ENCODE measurements at regions not wholly inside any gene's neighbourhood (a gene's known extent, or its start where the extent isn't known, plus 50 kb on each side); places are given as distances from the start of the nearest gene placed in this dataset.

- no peak overlapping the region for H3K27ac ChIP-seq (ENCODE audit: low read depth in 2 of 2, low read length in 1 of 2)
- H3K4me3 ChIP-seq (ENCODE audit: low read depth in 1 of 2, low read length in 2 of 2), result no peak overlapping the region
- no peaks in the 10 kb centered on the region for H3K27me3 ChIP-seq (ENCODE audit: control insufficient read depth in 1 of 2, insufficient read depth in 2 of 2, low read length in 2 of 2)
- no peaks in the 10 kb centered on the region for H3K4me1 ChIP-seq (ENCODE audit: control insufficient read depth in 2 of 2, insufficient read depth in 2 of 2, low read length in 1 of 2)
- no peaks in the 10 kb centered on the region for H3K36me3 ChIP-seq (ENCODE audit: control insufficient read depth in 2 of 2, insufficient read depth in 2 of 2, low read length in 1 of 2)
- H3K9me3 ChIP-seq (ENCODE audit: control insufficient read depth in 2 of 2, insufficient read depth in 1 of 2, low read depth in 1 of 2, low read length in 1 of 2), result no peaks in the 10 kb centered on the region
- WGBS, 2 donors, result 88 to 94% methylated on average over 1 of the region's 1 CpG
Measured at GRCh38 chr5:174347183-174347582, 301.7 kb downstream of the NSG2 start.

- no peak overlapping the region for H3K27ac ChIP-seq (ENCODE audit: low read depth in 2 of 2, low read length in 1 of 2)
- WGBS, 2 donors, result 35 to 41% methylated on average over 8 of the region's 8 CpGs
- H3K9me3 ChIP-seq (ENCODE audit: control insufficient read depth in 2 of 2, insufficient read depth in 1 of 2, low read depth in 1 of 2, low read length in 1 of 2), result no peaks in the 10 kb centered on the region
- H3K27me3 ChIP-seq (ENCODE audit: control insufficient read depth in 1 of 2, insufficient read depth in 2 of 2, low read length in 2 of 2), result no peaks in the 10 kb centered on the region
- no peaks in the 10 kb centered on the region for H3K4me1 ChIP-seq (ENCODE audit: control insufficient read depth in 2 of 2, insufficient read depth in 2 of 2, low read length in 1 of 2)
- H3K4me3 ChIP-seq (ENCODE audit: low read depth in 1 of 2, low read length in 2 of 2), result no peak overlapping the region
- no peaks in the 10 kb centered on the region for H3K36me3 ChIP-seq (ENCODE audit: control insufficient read depth in 2 of 2, insufficient read depth in 2 of 2, low read length in 1 of 2)
Measured at GRCh38 chr5:174348311-174348981, 302.9 kb downstream of the NSG2 start.

- Histone ChIP-seq H3K9me3 (ENCODE audit: control insufficient read depth in 2 of 2, insufficient read depth in 1 of 2, low read depth in 1 of 2, low read length in 1 of 2) (no peaks in the 10 kb centered on the region), H3K27me3 (ENCODE audit: control insufficient read depth in 1 of 2, insufficient read depth in 2 of 2, low read length in 2 of 2) (no peaks in the 10 kb centered on the region), H3K4me1 (ENCODE audit: control insufficient read depth in 2 of 2, insufficient read depth in 2 of 2, low read length in 1 of 2) (no peaks in the 10 kb centered on the region), H3K36me3 (ENCODE audit: control insufficient read depth in 2 of 2, insufficient read depth in 2 of 2, low read length in 1 of 2) (no peaks in the 10 kb centered on the region), H3K27ac (ENCODE audit: low read depth in 2 of 2, low read length in 1 of 2) (no peak overlapping the region), H3K4me3 (ENCODE audit: low read depth in 1 of 2, low read length in 2 of 2) (no peak overlapping the region)
- 72 to 76% methylated on average over 4 of the region's 4 CpGs for WGBS, 2 donors
Measured at GRCh38 chr5:174352681-174353080, 307.2 kb downstream of the NSG2 start.

DNA sequence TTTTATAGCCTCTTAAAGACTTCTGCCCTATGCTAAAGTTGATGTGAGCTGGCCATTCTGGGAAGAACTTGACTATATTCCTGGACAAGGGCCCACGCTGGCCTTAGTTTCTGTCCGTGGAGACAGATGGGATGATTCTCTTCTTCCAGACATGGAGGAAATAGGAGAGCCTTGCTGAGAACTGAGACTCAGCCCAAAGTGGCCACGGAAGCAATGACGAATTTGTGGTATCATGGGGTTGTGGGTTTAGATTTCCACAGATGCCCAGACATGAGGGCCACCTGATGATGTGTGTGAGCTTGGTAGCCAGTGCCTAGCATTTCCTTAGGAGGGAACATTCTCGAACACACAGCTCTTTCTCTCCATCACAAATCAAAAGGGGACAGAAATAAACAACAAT, 309.1 kb downstream of the NSG2 start:
- no peaks in the 10 kb centered on the region for H3K36me3 ChIP-seq (ENCODE audit: control insufficient read depth in 2 of 2, insufficient read depth in 2 of 2, low read length in 1 of 2)
- no peaks in the 10 kb centered on the region for H3K4me1 ChIP-seq (ENCODE audit: control insufficient read depth in 2 of 2, insufficient read depth in 2 of 2, low read length in 1 of 2)
- H3K27me3 ChIP-seq (ENCODE audit: control insufficient read depth in 1 of 2, insufficient read depth in 2 of 2, low read length in 2 of 2), result no peaks in the 10 kb centered on the region
- WGBS, 2 donors, result 69 to 84% methylated on average over 5 of the region's 5 CpGs
- no peak overlapping the region for H3K27ac ChIP-seq (ENCODE audit: low read depth in 2 of 2, low read length in 1 of 2)
- H3K4me3 ChIP-seq (ENCODE audit: low read depth in 1 of 2, low read length in 2 of 2), result no peak overlapping the region
- H3K9me3 ChIP-seq (ENCODE audit: control insufficient read depth in 2 of 2, insufficient read depth in 1 of 2, low read depth in 1 of 2, low read length in 1 of 2), result no peaks in the 10 kb centered on the region

- H3K4me1 ChIP-seq (ENCODE audit: control insufficient read depth in 2 of 2, insufficient read depth in 2 of 2, low read length in 1 of 2), result no peaks in the 10 kb centered on the region
- no peaks in the 10 kb centered on the region for H3K36me3 ChIP-seq (ENCODE audit: control insufficient read depth in 2 of 2, insufficient read depth in 2 of 2, low read length in 1 of 2)
- H3K9me3 ChIP-seq (ENCODE audit: control insufficient read depth in 2 of 2, insufficient read depth in 1 of 2, low read depth in 1 of 2, low read length in 1 of 2), result no peaks in the 10 kb centered on the region
- WGBS, 2 donors, result 61 to 63% methylated on average over 2 of the region's 2 CpGs
- H3K4me3 ChIP-seq (ENCODE audit: low read depth in 1 of 2, low read length in 2 of 2), result no peak overlapping the region
- no peaks in the 10 kb centered on the region for H3K27me3 ChIP-seq (ENCODE audit: control insufficient read depth in 1 of 2, insufficient read depth in 2 of 2, low read length in 2 of 2)
- H3K27ac ChIP-seq (ENCODE audit: low read depth in 2 of 2, low read length in 1 of 2), result no peak overlapping the region
Measured at GRCh38 chr5:174355208-174355612, 309.7 kb downstream of the NSG2 start.

- Histone ChIP-seq H3K27me3 (ENCODE audit: control insufficient read depth in 1 of 2, insufficient read depth in 2 of 2, low read length in 2 of 2) (no peaks in the 10 kb centered on the region), H3K4me1 (ENCODE audit: control insufficient read depth in 2 of 2, insufficient read depth in 2 of 2, low read length in 1 of 2) (no peaks in the 10 kb centered on the region)
- 93 to 95% methylated on average over 2 of the region's 2 CpGs for WGBS, 2 donors
Measured at GRCh38 chr5:174355995-174356394, 310.5 kb downstream of the NSG2 start.

DNA sequence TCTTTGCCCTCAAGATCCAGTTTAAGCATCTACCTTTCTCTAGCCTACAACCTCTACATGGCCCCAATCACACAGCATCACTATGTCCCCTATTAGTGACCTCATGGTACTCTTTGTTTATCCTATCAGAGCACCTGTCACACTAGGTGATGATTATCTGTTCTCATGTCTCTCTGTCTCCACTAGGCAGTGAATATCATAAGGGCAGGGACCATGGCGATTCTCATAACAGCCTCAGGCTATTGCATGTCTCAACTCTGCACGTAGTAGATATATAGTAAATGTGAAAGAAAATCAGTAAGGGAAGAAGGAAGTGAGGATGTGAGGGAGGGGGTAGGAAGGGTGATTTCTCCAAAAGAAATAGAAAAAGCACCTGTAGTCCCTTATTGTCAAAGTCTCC, 311.0 kb downstream of the NSG2 start:
- H3K27ac ChIP-seq (ENCODE audit: low read depth in 2 of 2, low read length in 1 of 2), result no peak overlapping the region
- 58 to 62% methylated on average over 2 of the region's 2 CpGs for WGBS, 2 donors
- no peak overlapping the region for H3K4me3 ChIP-seq (ENCODE audit: low read depth in 1 of 2, low read length in 2 of 2)
- no peaks in the 10 kb centered on the region for H3K4me1 ChIP-seq (ENCODE audit: control insufficient read depth in 2 of 2, insufficient read depth in 2 of 2, low read length in 1 of 2)
- H3K27me3 ChIP-seq (ENCODE audit: control insufficient read depth in 1 of 2, insufficient read depth in 2 of 2, low read length in 2 of 2), result no peaks in the 10 kb centered on the region
- H3K9me3 ChIP-seq (ENCODE audit: control insufficient read depth in 2 of 2, insufficient read depth in 1 of 2, low read depth in 1 of 2, low read length in 1 of 2), result no peaks in the 10 kb centered on the region
- H3K36me3 ChIP-seq (ENCODE audit: control insufficient read depth in 2 of 2, insufficient read depth in 2 of 2, low read length in 1 of 2), result no peaks in the 10 kb centered on the region

More at GRCh38 chr5:174355995-174356394, 310.5 kb downstream of the NSG2 start:
- Histone ChIP-seq H3K36me3 (ENCODE audit: control insufficient read depth in 2 of 2, insufficient read depth in 2 of 2, low read length in 1 of 2) (no peaks in the 10 kb centered on the region), H3K9me3 (ENCODE audit: control insufficient read depth in 2 of 2, insufficient read depth in 1 of 2, low read depth in 1 of 2, low read length in 1 of 2) (no peaks in the 10 kb centered on the region), H3K4me3 (ENCODE audit: low read depth in 1 of 2, low read length in 2 of 2) (no peak overlapping the region), H3K27ac (ENCODE audit: low read depth in 2 of 2, low read length in 1 of 2) (no peak overlapping the region)

DNA sequence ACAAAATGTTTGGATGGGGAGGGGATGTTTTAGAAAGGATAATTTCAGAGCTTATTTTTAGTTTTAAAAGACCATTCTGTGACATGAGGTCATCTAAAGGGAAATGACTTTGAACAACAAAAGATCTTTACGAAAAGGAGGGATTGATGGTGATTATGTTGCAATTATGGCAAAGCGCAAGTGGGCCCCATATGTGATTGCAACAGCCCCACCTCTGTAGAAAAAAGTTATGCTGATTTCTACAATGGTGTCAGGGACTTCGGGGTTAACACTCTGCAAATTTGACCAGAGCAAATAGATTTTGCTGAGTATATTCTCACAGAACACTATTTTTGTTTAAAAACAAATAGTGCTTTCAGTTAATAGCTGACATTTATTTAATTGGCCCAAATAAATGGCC, 312.8 kb downstream of the NSG2 start:
- Histone ChIP-seq H3K4me1 (ENCODE audit: control insufficient read depth in 2 of 2, insufficient read depth in 2 of 2, low read length in 1 of 2) (no peaks in the 10 kb centered on the region), H3K4me3 (ENCODE audit: low read depth in 1 of 2, low read length in 2 of 2) (no peak overlapping the region), H3K36me3 (ENCODE audit: control insufficient read depth in 2 of 2, insufficient read depth in 2 of 2, low read length in 1 of 2) (no peaks in the 10 kb centered on the region), H3K27ac (ENCODE audit: low read depth in 2 of 2, low read length in 1 of 2) (no peak overlapping the region), H3K9me3 (ENCODE audit: control insufficient read depth in 2 of 2, insufficient read depth in 1 of 2, low read depth in 1 of 2, low read length in 1 of 2) (no peaks in the 10 kb centered on the region), H3K27me3 (ENCODE audit: control insufficient read depth in 1 of 2, insufficient read depth in 2 of 2, low read length in 2 of 2) (no peaks in the 10 kb centered on the region)
- WGBS, 2 donors, result 69 to 74% methylated on average over 3 of the region's 3 CpGs

GRCh38 chr5:174359071-174359470, 313.6 kb downstream of the NSG2 start:
- H3K4me3 ChIP-seq (ENCODE audit: low read depth in 1 of 2, low read length in 2 of 2), result no peak overlapping the region
- H3K36me3 ChIP-seq (ENCODE audit: control insufficient read depth in 2 of 2, insufficient read depth in 2 of 2, low read length in 1 of 2), result no peaks in the 10 kb centered on the region
- 62 to 63% methylated on average over 4 of the region's 4 CpGs for WGBS, 2 donors
- no peaks in the 10 kb centered on the region for H3K4me1 ChIP-seq (ENCODE audit: control insufficient read depth in 2 of 2, insufficient read depth in 2 of 2, low read length in 1 of 2)
- H3K27ac ChIP-seq (ENCODE audit: low read depth in 2 of 2, low read length in 1 of 2), result no peak overlapping the region
- H3K9me3 ChIP-seq (ENCODE audit: control insufficient read depth in 2 of 2, insufficient read depth in 1 of 2, low read depth in 1 of 2, low read length in 1 of 2), result no peaks in the 10 kb centered on the region
- no peaks in the 10 kb centered on the region for H3K27me3 ChIP-seq (ENCODE audit: control insufficient read depth in 1 of 2, insufficient read depth in 2 of 2, low read length in 2 of 2)

GRCh38 chr5:174362514-174362913, 317.0 kb downstream of the NSG2 start:
- Histone ChIP-seq H3K9me3 (ENCODE audit: control insufficient read depth in 2 of 2, insufficient read depth in 1 of 2, low read depth in 1 of 2, low read length in 1 of 2) (no peaks in the 10 kb centered on the region), H3K27me3 (ENCODE audit: control insufficient read depth in 1 of 2, insufficient read depth in 2 of 2, low read length in 2 of 2) (no peaks in the 10 kb centered on the region), H3K36me3 (ENCODE audit: control insufficient read depth in 2 of 2, insufficient read depth in 2 of 2, low read length in 1 of 2) (no peaks in the 10 kb centered on the region), H3K4me3 (ENCODE audit: low read depth in 1 of 2, low read length in 2 of 2) (no peak overlapping the region), H3K27ac (ENCODE audit: low read depth in 2 of 2, low read length in 1 of 2) (no peak overlapping the region), H3K4me1 (ENCODE audit: control insufficient read depth in 2 of 2, insufficient read depth in 2 of 2, low read length in 1 of 2) (no peaks in the 10 kb centered on the region)
- WGBS, 2 donors, result 84 to 91% methylated on average over 2 of the region's 2 CpGs
